ENCODE measurements at regions not wholly inside any gene's neighbourhood (a gene's known extent, or its start where the extent isn't known, plus 50 kb on each side); places are given as distances from the start of the nearest gene placed in this dataset.

- intact Hi-C loops (cut with DNase I; ENCODE audit: low total_unique reads), result no loop called here
- DNase-seq (ENCODE audit: low spot score in 2 of 2), result no peak
- H3K4me1 ChIP-seq, result no peaks in the 10 kb centered on the region
- no peaks in the 10 kb centered on the region for H3K27me3 ChIP-seq
- H3K36me3 ChIP-seq, result no peaks in the 10 kb centered on the region
- H3K27ac ChIP-seq, result no peak overlapping the region
- no peaks in the 10 kb centered on the region for H3K9me3 ChIP-seq
- no peak for TF ChIP-seq POLR2AphosphoS5 (IDR thresholded peaks at IDR 0.05)
- no peak for TF ChIP-seq POLR2A (IDR thresholded peaks at IDR 0.05)
- no peak for TF ChIP-seq CTCF (IDR thresholded peaks at IDR 0.05)
- no peak overlapping the region for H3K4me3 ChIP-seq
These were observed 997.4 kb upstream of the PIK3C3 start for GRCh38 chr18:40957533-40958070.

- intact Hi-C loops (cut with DNase I; ENCODE audit: low total_unique reads), result no loop called here
- no peaks in the 10 kb centered on the region for H3K9me3 ChIP-seq
- H3K36me3 ChIP-seq, result no peaks in the 10 kb centered on the region
- TF ChIP-seq POLR2A (IDR thresholded peaks at IDR 0.05) (no peak), POLR2AphosphoS5 (IDR thresholded peaks at IDR 0.05) (no peak), CTCF (IDR thresholded peaks at IDR 0.05) (no peak)
- no peak overlapping the region for H3K27ac ChIP-seq
- H3K27me3 ChIP-seq, result no peaks in the 10 kb centered on the region
- no peak for DNase-seq (ENCODE audit: low spot score in 2 of 2)
- no peak overlapping the region for H3K4me3 ChIP-seq
- H3K4me1 ChIP-seq, result no peaks in the 10 kb centered on the region
These were observed 998.8 kb upstream of the PIK3C3 start for GRCh38 chr18:40956213-40956612.

GRCh38 chr18:40955351-40955750, 999.7 kb upstream of the PIK3C3 start:
- no peak overlapping the region for H3K4me3 ChIP-seq
- no peak overlapping the region for H3K27ac ChIP-seq
- no peak for DNase-seq (ENCODE audit: low spot score in 2 of 2)
- H3K36me3 ChIP-seq, result no peaks in the 10 kb centered on the region
- H3K4me1 ChIP-seq, result no peaks in the 10 kb centered on the region
- no peaks in the 10 kb centered on the region for H3K9me3 ChIP-seq
- TF ChIP-seq POLR2A (IDR thresholded peaks at IDR 0.05) (no peak), CTCF (IDR thresholded peaks at IDR 0.05) (no peak), POLR2AphosphoS5 (IDR thresholded peaks at IDR 0.05) (no peak)
- intact Hi-C loops (cut with DNase I; ENCODE audit: low total_unique reads), result no loop called here
- H3K27me3 ChIP-seq, result no peaks in the 10 kb centered on the region

- no peaks in the 10 kb centered on the region for H3K27me3 ChIP-seq
- H3K27ac ChIP-seq, result no peak overlapping the region
- H3K36me3 ChIP-seq, result no peaks in the 10 kb centered on the region
- DNase-seq (ENCODE audit: low spot score in 2 of 2), result no peak
- no peaks in the 10 kb centered on the region for H3K4me1 ChIP-seq
- H3K9me3 ChIP-seq, result no peaks in the 10 kb centered on the region
- TF ChIP-seq POLR2A (IDR thresholded peaks at IDR 0.05) (no peak), POLR2AphosphoS5 (IDR thresholded peaks at IDR 0.05) (no peak), CTCF (IDR thresholded peaks at IDR 0.05) (no peak)
- no peak overlapping the region for H3K4me3 ChIP-seq
- intact Hi-C loops (cut with DNase I; ENCODE audit: low total_unique reads), result no loop called here
These were observed 1005.7 kb upstream of the PIK3C3 start for GRCh38 chr18:40949114-40949950.

- H3K27ac ChIP-seq, result no peak overlapping the region
- intact Hi-C loops (cut with DNase I; ENCODE audit: low total_unique reads), result no loop called here
These were observed 1010.5 kb upstream of the PIK3C3 start for GRCh38 chr18:40944576-40944975.

More at GRCh38 chr18:40944576-40944975, 1010.5 kb upstream of the PIK3C3 start:
- DNase-seq (ENCODE audit: low spot score in 2 of 2), result no peak
- Histone ChIP-seq H3K9me3 (no peaks in the 10 kb centered on the region), H3K4me3 (no peak overlapping the region), H3K27me3 (no peaks in the 10 kb centered on the region), H3K36me3 (no peaks in the 10 kb centered on the region), H3K4me1 (no peaks in the 10 kb centered on the region)
- TF ChIP-seq CTCF (IDR thresholded peaks at IDR 0.05) (no peak), POLR2A (IDR thresholded peaks at IDR 0.05) (no peak), POLR2AphosphoS5 (IDR thresholded peaks at IDR 0.05) (no peak)
